Endothelial cell of umbilical vein (primary cell): ENCODE measurements at regions not wholly inside any gene's neighbourhood (a gene's known extent, or its start where the extent isn't known, plus 50 kb on each side); places are given as distances from the start of the nearest gene placed in this dataset.

Experiments used
- BruUV-seq: library from RNA; stranded (reverse); fragments of 400-500 nt; replicated peaks from 2 replicates; lab custom pipeline; 2021; lab: Mats Ljungman, UMichigan
- CTCF ChIA-PET: fragments of 300-600, 350-600 bp; sonication (Branson Sonifier 250); formaldehyde crosslinking; loops from one replicate; lab custom pipeline; 2021; ENCODE audit warnings: antibody characterized with exemption, inconsistent platforms; lab: Charles Lee
- POLR2A ChIA-PET: fragments of 300-600, 350-600 bp; sonication (Branson Sonifier 250); formaldehyde crosslinking; loops from one replicate; lab custom pipeline; 2021; ENCODE audit warnings: antibody characterized with exemption, inconsistent platforms; lab: Charles Lee
- DNase-seq: peaks from one replicate; pipeline ENCODE4 v3.0.0-alpha.2; 2011; ENCODE audit warnings: low read depth, low spot score
- FAIRE-seq: peaks from 2 replicates; lab custom pipeline; 2011; peaks lifted over from hg19 to GRCh38; lab: Jason Lieb, UNC
- H2AFZ ChIP-seq: 2 replicates; pipeline ENCODE4 v1.6.0; 2012; ENCODE audit warnings: low read depth, low read length, control low read depth, inconsistent platforms
- H3K27ac ChIP-seq: 2 replicates; pipeline ENCODE4 v1.5.1; 2011; ENCODE audit warnings: low read depth, mild to moderate bottlenecking, control low read depth, low read length, moderate library complexity; ENCODE audit not compliant: insufficient read depth
- H3K27me3 ChIP-seq, 2 experiments: 2 replicates each; pipeline versions ENCODE4 v1.6.0 to v1.6.1; 2011; ENCODE audit warnings: low read length in 2 of 2, mixed read lengths in 1 of 2; ENCODE audit not compliant: control insufficient read depth in 2 of 2, insufficient read depth in 2 of 2
- H3K36me3 ChIP-seq, 2 experiments: 2 replicates in 1 of 2; 3 replicates in 1 of 2; pipeline ENCODE4 v1.5.1; 2011; ENCODE audit warnings: low read length in 2 of 2, mild to moderate bottlenecking in 1 of 2, moderate library complexity in 1 of 2; ENCODE audit not compliant: control insufficient read depth in 2 of 2, insufficient read depth in 2 of 2; ENCODE audit errors: extremely low read depth in 1 of 2
- H3K4me1 ChIP-seq: 3 replicates; pipeline ENCODE4 v1.5.1; 2011; ENCODE audit warnings: mild to moderate bottlenecking, low read length; ENCODE audit not compliant: control insufficient read depth, insufficient read depth; ENCODE audit errors: extremely low read depth
- H3K4me2 ChIP-seq: 2 replicates; pipeline ENCODE4 v1.6.1; 2011; ENCODE audit warnings: low read length, control low read depth, mixed read lengths; ENCODE audit not compliant: insufficient read depth
- H3K4me3 ChIP-seq, 3 experiments: fragments of 200-600 bp in 1 of 3; sonication (generic), shearing (Covaris generic) in 1 of 3; replicated peaks in 1 of 3; 2 replicates each; pipeline ENCODE4 v1.5.1; 2011 to 2016; ENCODE audit warnings: control low read depth in 3 of 3, low read length in 3 of 3, mild to moderate bottlenecking in 2 of 3, inconsistent platforms in 1 of 3, low read depth in 1 of 3, moderate library complexity in 1 of 3; ENCODE audit not compliant: insufficient read depth in 1 of 3
- H3K79me2 ChIP-seq: 2 replicates; pipeline ENCODE4 v1.6.0; 2012; ENCODE audit warnings: low read length, inconsistent platforms; ENCODE audit not compliant: control insufficient read depth, insufficient read depth
- H3K9ac ChIP-seq: replicated peaks from 2 replicates; pipeline ENCODE3; 2011; ENCODE audit warnings: low read length, control low read depth; ENCODE audit not compliant: insufficient read depth; ENCODE audit errors: extremely low read depth
- H3K9me1 ChIP-seq: replicated peaks from 3 replicates; pipeline ENCODE4 v1.6.0; 2011; ENCODE audit warnings: mild to moderate bottlenecking, low read length; ENCODE audit not compliant: control insufficient read depth, insufficient read depth; ENCODE audit errors: extremely low read depth
- H3K9me3 ChIP-seq: replicated peaks from 2 replicates; pipeline ENCODE4 v1.5.1; 2012; ENCODE audit warnings: low read length, inconsistent platforms; ENCODE audit not compliant: control insufficient read depth, insufficient read depth
- H4K20me1 ChIP-seq: replicated peaks from 2 replicates; pipeline ENCODE3; 2011; ENCODE audit warnings: mild to moderate bottlenecking, low read length; ENCODE audit not compliant: control insufficient read depth, insufficient read depth; ENCODE audit errors: extremely low read depth
- CTCF ChIP-seq, 2 donors: IDR thresholded peaks; 1 replicate in 1 of 2; 2 replicates in 1 of 2; pipeline ENCODE4 v1.5.1; 2011; ENCODE audit warnings: low read length in 2 of 2, mild to moderate bottlenecking in 2 of 2, moderate library complexity in 2 of 2, control low read depth in 1 of 2, inconsistent platforms in 1 of 2, low read depth in 1 of 2; ENCODE audit not compliant: insufficient read depth in 1 of 2; ENCODE audit errors: extremely low read depth in 1 of 2
- FOS ChIP-seq: IDR thresholded peaks from 2 replicates; pipeline ENCODE4 v1.6.1; 2011; ENCODE audit warnings: mild to moderate bottlenecking, low read length, moderate library complexity, borderline replicate concordance; ENCODE audit not compliant: insufficient read depth
- GATA2 ChIP-seq: IDR thresholded peaks from 2 replicates; pipeline ENCODE4 v1.7.0; 2011; ENCODE audit warnings: low read depth, mild to moderate bottlenecking, moderate library complexity, mixed read lengths, low read length; ENCODE audit not compliant: insufficient read length, insufficient read depth
- JUN ChIP-seq: IDR thresholded peaks from 2 replicates; pipeline ENCODE4 v1.6.1; 2011; ENCODE audit warnings: borderline replicate concordance, low read depth; ENCODE audit not compliant: insufficient read length, insufficient read depth
- POLR2A ChIP-seq: IDR thresholded peaks from 2 replicates; pipeline ENCODE4 v1.6.1; 2012; ENCODE audit warnings: low read depth, mild to moderate bottlenecking, control low read depth, low read length
- POLR2AphosphoS5 ChIP-seq: IDR thresholded peaks from 2 replicates; pipeline ENCODE4 v1.6.1; 2012; ENCODE audit warnings: low read depth, mild to moderate bottlenecking, control low read depth, low read length, moderate library complexity; ENCODE audit not compliant: insufficient read depth
- dilution Hi-C: fragments of 300-500 bp; cut with MboI; formaldehyde crosslinking; loops from one replicate; pipeline ENCODE4 v1.15.0; 2019; ENCODE audit warnings: low sequenced_read_pairs; ENCODE audit not compliant: extremely low pct_ligation_motif_present
- intact Hi-C: fragments of 100-400 bp; cut with micrococcal nuclease; formaldehyde crosslinking; loops from one replicate; pipeline ENCODE4 v1.10.0; 2022

GRCh38 chr3:151962352-151962751 is 88.9 kb downstream of the SUCNR1 start:
- no peak for TF ChIP-seq JUN
- no peak for TF ChIP-seq POLR2AphosphoS5
- no peak for TF ChIP-seq FOS
- TF ChIP-seq GATA2, result no peak
- no peak for TF ChIP-seq POLR2A
- TF ChIP-seq CTCF (IDR thresholded peaks at IDR 0.05; ENCODE audit: extremely low read depth in 1 of 2, insufficient read depth in 1 of 2, low read depth in 1 of 2, low read length in 2 of 2), result no peak
- Histone ChIP-seq H3K27ac (no peak overlapping the region), H3K36me3 (no peaks in the 10 kb centered on the region), H3K4me2 (no peak overlapping the region), H3K9me3 (no peaks in the 10 kb centered on the region), H3K4me3 (no peak overlapping the region), H3K9ac (no peak overlapping the region), H4K20me1 (no peaks in the 10 kb centered on the region), H2AFZ (no peak overlapping the region), H3K27me3 (no peaks in the 10 kb centered on the region), H3K4me1 (no peaks in the 10 kb centered on the region), H3K79me2 (no peaks in the 10 kb centered on the region), H3K9me1 (no peaks in the 10 kb centered on the region)
- DNase-seq, result no peak
- FAIRE-seq, result no peak
- BruUV-seq, result no TSS peak
- dilution Hi-C loops, result no loop called here
- intact Hi-C loops, result no loop called here
- CTCF ChIA-PET, result no interaction called here
- POLR2A ChIA-PET, result no interaction called here

GRCh38 chr3:151962912-151963311 is 89.5 kb downstream of the SUCNR1 start:
- H3K79me2 ChIP-seq, result no peaks in the 10 kb centered on the region

More at GRCh38 chr3:151962912-151963311, 89.5 kb downstream of the SUCNR1 start:
- Histone ChIP-seq H3K27me3 (no peaks in the 10 kb centered on the region), H4K20me1 (no peaks in the 10 kb centered on the region), H3K27ac (no peak overlapping the region), H3K9me3 (no peaks in the 10 kb centered on the region), H3K4me1 (no peaks in the 10 kb centered on the region), H3K4me2 (no peak overlapping the region), H3K4me3 (no peak overlapping the region), H2AFZ (no peak overlapping the region), H3K36me3 (no peaks in the 10 kb centered on the region), H3K9ac (no peak overlapping the region), H3K9me1 (no peaks in the 10 kb centered on the region)
- FAIRE-seq (no peak), DNase-seq (no peak)
- intact Hi-C loops, result no loop called here
- TF ChIP-seq POLR2AphosphoS5, result no peak
- ChIA-PET CTCF (no interaction called here), POLR2A (no interaction called here)
- no TSS peak for BruUV-seq
- dilution Hi-C loops, result no loop called here
